Astrocyte (in vitro differentiated cells and primary cell): ENCODE measurements at regions not wholly inside any gene's neighbourhood (a gene's known extent, or its start where the extent isn't known, plus 50 kb on each side); places are given as distances from the start of the nearest gene placed in this dataset.

Source experiments
- DNase-seq: peaks from one replicate; pipeline ENCODE4 v3.0.0-alpha.2; 2010; ENCODE audit warnings: low read depth
- FAIRE-seq: peaks from 2 replicates; lab custom pipeline; 2011; peaks lifted over from hg19 to GRCh38; lab: Jason Lieb, UNC
- H2AFZ ChIP-seq: 2 replicates; pipeline ENCODE4 v1.6.0; 2012; ENCODE audit warnings: low read depth, low read length, inconsistent platforms
- H3K27ac ChIP-seq: 2 replicates; pipeline ENCODE4 v1.5.1; 2011; ENCODE audit warnings: low read depth, low read length, inconsistent platforms
- H3K27me3 ChIP-seq: 2 replicates; pipeline ENCODE4 v1.6.0; 2011; ENCODE audit warnings: low read length, inconsistent platforms; ENCODE audit not compliant: insufficient read depth
- H3K36me3 ChIP-seq: 2 replicates; pipeline ENCODE4 v1.5.1; 2011; ENCODE audit warnings: low read length, inconsistent platforms; ENCODE audit not compliant: insufficient read depth
- H3K4me1 ChIP-seq: 2 replicates; pipeline ENCODE4 v1.5.1; 2011; ENCODE audit warnings: low read length, inconsistent platforms; ENCODE audit not compliant: insufficient read depth
- H3K4me2 ChIP-seq: 2 replicates; pipeline ENCODE4 v1.6.0; 2012; ENCODE audit warnings: low read length, inconsistent platforms
- H3K4me3 ChIP-seq: 2 replicates; pipeline ENCODE4 v1.5.1; 2011; ENCODE audit warnings: low read depth, mild to moderate bottlenecking, low read length, inconsistent platforms; ENCODE audit not compliant: insufficient read depth
- H3K79me2 ChIP-seq: 2 replicates; pipeline ENCODE4 v1.6.0; 2012; ENCODE audit warnings: mild to moderate bottlenecking, low read length, inconsistent platforms; ENCODE audit not compliant: insufficient read depth
- H3K9ac ChIP-seq: 2 replicates; pipeline ENCODE4 v1.6.0; 2012; ENCODE audit warnings: mild to moderate bottlenecking, low read length, inconsistent platforms
- H3K9me3 ChIP-seq: 2 replicates; pipeline ENCODE4 v1.5.1; 2012; ENCODE audit warnings: low read depth, mild to moderate bottlenecking, low read length, inconsistent platforms; ENCODE audit not compliant: insufficient read depth
- H4K20me1 ChIP-seq: 2 replicates; pipeline ENCODE4 v1.6.0; 2012; ENCODE audit warnings: low read length, inconsistent platforms; ENCODE audit not compliant: insufficient read depth
- H3K27ac Mint-ChIP-seq: one replicate; pipeline ENCODE4 v1.8.0; 2021; ENCODE audit warnings: mild to moderate bottlenecking, mixed read lengths; ENCODE audit not compliant: unreplicated experiment
- H3K27me3 Mint-ChIP-seq: one replicate; pipeline ENCODE4 v1.8.0; 2021; ENCODE audit warnings: low read depth, mixed read lengths; ENCODE audit not compliant: unreplicated experiment
- H3K36me3 Mint-ChIP-seq: one replicate; pipeline ENCODE4 v1.8.0; 2021; ENCODE audit warnings: low read depth, mixed read lengths; ENCODE audit not compliant: unreplicated experiment
- H3K4me1 Mint-ChIP-seq: one replicate; pipeline ENCODE4 v1.8.0; 2021; ENCODE audit warnings: low read depth, mixed read lengths; ENCODE audit not compliant: unreplicated experiment
- H3K4me3 Mint-ChIP-seq: one replicate; pipeline ENCODE4 v1.8.0; 2021; ENCODE audit warnings: mild to moderate bottlenecking, moderate library complexity, mixed read lengths; ENCODE audit not compliant: unreplicated experiment
- H3K9me3 Mint-ChIP-seq: one replicate; pipeline ENCODE4 v1.8.0; 2021; ENCODE audit warnings: mild to moderate bottlenecking, mixed read lengths; ENCODE audit not compliant: unreplicated experiment
- CTCF ChIP-seq: IDR thresholded peaks from 2 replicates; pipeline ENCODE4 v1.5.1; 2011; ENCODE audit warnings: low read depth, mild to moderate bottlenecking, inconsistent platforms, low read length, moderate library complexity; ENCODE audit not compliant: insufficient read depth
- EZH2 ChIP-seq: IDR thresholded peaks from 2 replicates; pipeline ENCODE4 v1.6.1; 2012; ENCODE audit warnings: mild to moderate bottlenecking, low read length, inconsistent platforms; ENCODE audit not compliant: insufficient read depth

GRCh38 chr3:14305324-14305723 is 97.1 kb upstream of the SLC6A6 start:
- no peak for DNase-seq
- H3K36me3 ChIP-seq: no peaks in the 10 kb centered on the region
- H3K4me2 ChIP-seq: no peak overlapping the region
- Mint-ChIP-seq H3K27ac (no peak overlapping the region), H3K36me3 (no peaks in the 10 kb centered on the region), H3K27me3 (peaks cover 65% of the 10 kb centered on the region), H3K4me3 (no peak overlapping the region), H3K9me3 (peaks cover 5% of the 10 kb centered on the region), H3K4me1 (no peaks in the 10 kb centered on the region)
- H3K9me3 ChIP-seq: no peaks in the 10 kb centered on the region
- no peaks in the 10 kb centered on the region for H3K4me1 ChIP-seq
- H3K4me3 ChIP-seq: no peak overlapping the region
- FAIRE-seq: no peak
- H3K27me3 ChIP-seq: peaks cover 40% of the 10 kb centered on the region
- no peak overlapping the region for H2AFZ ChIP-seq
- no peak overlapping the region for H3K27ac ChIP-seq
- no peaks in the 10 kb centered on the region for H3K79me2 ChIP-seq
- no peak for TF ChIP-seq EZH2
- TF ChIP-seq CTCF: no peak
- no peaks in the 10 kb centered on the region for H4K20me1 ChIP-seq
- no peak overlapping the region for H3K9ac ChIP-seq

DNA sequence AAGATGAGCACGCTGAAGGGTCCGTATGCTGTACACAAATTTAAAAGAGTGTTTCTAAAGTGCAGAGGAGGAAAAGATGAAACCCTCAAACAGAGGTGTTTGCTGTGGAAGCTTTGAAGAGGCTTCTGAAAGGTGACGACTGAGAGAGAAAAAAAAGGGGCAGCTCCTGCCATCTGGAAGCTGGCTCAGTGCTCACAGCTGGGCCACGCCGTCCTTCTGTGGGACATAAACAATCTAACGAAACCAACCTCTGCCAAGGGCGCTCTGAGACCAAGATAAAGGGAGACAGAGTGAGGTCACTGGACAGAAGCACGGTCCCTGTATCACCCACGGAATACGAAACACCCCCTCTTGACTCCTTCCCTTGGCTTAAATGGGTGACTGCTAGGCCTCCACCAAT is 96.3 kb upstream of the SLC6A6 start:
- FAIRE-seq: no peak
- no peak overlapping the region for H3K27ac ChIP-seq
- no peak overlapping the region for H3K4me3 Mint-ChIP-seq
- no peaks in the 10 kb centered on the region for H3K79me2 ChIP-seq
- no peaks in the 10 kb centered on the region for H4K20me1 ChIP-seq
- no peak overlapping the region for H3K9ac ChIP-seq
- H3K4me3 ChIP-seq: no peak overlapping the region
- H2AFZ ChIP-seq: no peak overlapping the region
- H3K27me3 ChIP-seq: peaks cover 44% of the 10 kb centered on the region
- no peaks in the 10 kb centered on the region for H3K36me3 Mint-ChIP-seq
- H3K36me3 ChIP-seq: no peaks in the 10 kb centered on the region
- DNase-seq: no peak
- H3K9me3 Mint-ChIP-seq: peaks cover 5% of the 10 kb centered on the region
- H3K4me1 ChIP-seq: no peaks in the 10 kb centered on the region
- peaks cover 64% of the 10 kb centered on the region for H3K27me3 Mint-ChIP-seq
- no peak overlapping the region for H3K4me2 ChIP-seq
- no peaks in the 10 kb centered on the region for H3K4me1 Mint-ChIP-seq
- H3K9me3 ChIP-seq: no peaks in the 10 kb centered on the region
- H3K27ac Mint-ChIP-seq: no peak overlapping the region
- TF ChIP-seq CTCF (no peak), EZH2 (no peak)

DNA sequence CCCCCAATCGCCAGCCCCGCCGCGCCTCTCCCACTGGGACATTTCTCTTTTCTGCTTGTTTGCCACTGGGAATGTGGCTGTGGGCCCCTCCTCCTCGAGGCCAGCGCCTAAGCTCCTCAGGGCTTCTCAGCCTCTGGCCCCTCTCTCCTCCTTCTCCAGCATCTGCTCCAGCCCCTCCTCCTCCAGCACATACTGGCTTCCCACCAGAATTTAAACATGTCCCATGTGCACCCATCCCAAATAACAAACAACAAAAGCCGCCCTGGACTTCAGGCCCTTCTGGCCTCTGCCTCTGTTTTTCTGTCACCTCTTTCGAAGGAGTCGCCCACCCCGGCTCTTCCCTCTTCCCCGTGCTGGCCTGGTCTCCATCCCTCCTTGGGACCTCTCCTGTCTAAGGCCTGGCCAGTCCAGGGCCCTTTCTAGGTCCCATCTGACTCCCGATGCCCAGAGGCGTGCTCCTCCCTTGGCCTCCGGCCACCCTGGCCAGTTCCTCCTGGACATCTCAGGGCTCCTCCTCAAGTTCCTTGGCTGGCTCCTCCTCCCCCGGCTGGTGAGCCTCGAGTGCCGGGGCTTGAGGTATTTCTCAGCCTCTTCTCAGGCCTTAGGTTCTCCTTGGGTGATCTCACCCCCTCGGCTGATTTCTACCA is 94.6 kb upstream of the SLC6A6 start:
- no peaks in the 10 kb centered on the region for H3K4me1 Mint-ChIP-seq
- TF ChIP-seq CTCF (no peak), EZH2 (no peak)
- Histone ChIP-seq H3K4me3 (no peak overlapping the region), H2AFZ (no peak overlapping the region), H3K36me3 (no peaks in the 10 kb centered on the region), H3K27ac (no peak overlapping the region), H3K4me1 (no peaks in the 10 kb centered on the region), H3K4me2 (no peak overlapping the region), H3K27me3 (peaks cover 43% of the 10 kb centered on the region), H4K20me1 (no peaks in the 10 kb centered on the region), H3K9ac (no peak overlapping the region), H3K9me3 (no peaks in the 10 kb centered on the region), H3K79me2 (no peaks in the 10 kb centered on the region)
- FAIRE-seq: no peak
- H3K9me3 Mint-ChIP-seq: peaks cover 8% of the 10 kb centered on the region
- DNase-seq: no peak
- peaks cover 61% of the 10 kb centered on the region for H3K27me3 Mint-ChIP-seq
- H3K27ac Mint-ChIP-seq: no peak overlapping the region
- no peak overlapping the region for H3K4me3 Mint-ChIP-seq
- no peaks in the 10 kb centered on the region for H3K36me3 Mint-ChIP-seq
